SK-N-MC (cell line): ENCODE measurements at regions not wholly inside any gene's neighbourhood (a gene's known extent, or its start where the extent isn't known, plus 50 kb on each side); places are given as distances from the start of the nearest gene placed in this dataset.

Experiments used
- EZH2 ChIP-seq: fragments of 200-600 bp; sonication (generic); IDR thresholded peaks from one replicate; pipeline ENCODE4 v1.6.1; 2017; ENCODE audit warnings: antibody characterized with exemption
- FOXP2 ChIP-seq: optimal IDR thresholded peaks from 2 replicates; pipeline ENCODE3; 2011; ENCODE audit warnings: mild to moderate bottlenecking, moderate library complexity; ENCODE audit not compliant: insufficient read depth; ENCODE audit errors: extremely low read length, control extremely low read depth
- POLR2AphosphoS5 ChIP-seq: IDR thresholded peaks from 2 replicates; pipeline ENCODE4 v1.6.1; 2012; ENCODE audit warnings: mild to moderate bottlenecking, low read depth, low read length, borderline replicate concordance

DNA sequence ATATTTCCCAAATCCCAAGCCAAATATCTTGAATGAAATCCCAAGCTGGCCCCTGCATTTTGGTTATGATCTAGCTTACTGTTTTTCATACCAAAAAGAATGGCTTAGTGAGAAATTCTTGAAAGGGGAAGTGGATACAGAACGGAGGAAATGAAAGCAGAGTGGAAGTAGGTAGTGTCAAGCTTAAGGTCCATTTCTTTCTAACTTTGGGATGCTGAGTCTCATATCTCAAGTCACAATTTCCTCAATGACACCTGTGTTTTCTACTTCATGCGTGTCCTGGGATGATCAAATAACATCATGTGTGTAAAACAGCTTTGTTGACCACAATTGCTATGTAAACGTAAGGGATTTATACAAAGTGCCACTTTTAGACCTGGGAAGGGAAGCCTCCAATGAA lies 238.8 kb upstream of the SLC35B3 start:
- TF ChIP-seq POLR2AphosphoS5 (no peak), FOXP2 (no peak), EZH2 (no peak)
